ENCODE measurements at regions not wholly inside any gene's neighbourhood (a gene's known extent, or its start where the extent isn't known, plus 50 kb on each side); places are given as distances from the start of the nearest gene placed in this dataset.

DNA sequence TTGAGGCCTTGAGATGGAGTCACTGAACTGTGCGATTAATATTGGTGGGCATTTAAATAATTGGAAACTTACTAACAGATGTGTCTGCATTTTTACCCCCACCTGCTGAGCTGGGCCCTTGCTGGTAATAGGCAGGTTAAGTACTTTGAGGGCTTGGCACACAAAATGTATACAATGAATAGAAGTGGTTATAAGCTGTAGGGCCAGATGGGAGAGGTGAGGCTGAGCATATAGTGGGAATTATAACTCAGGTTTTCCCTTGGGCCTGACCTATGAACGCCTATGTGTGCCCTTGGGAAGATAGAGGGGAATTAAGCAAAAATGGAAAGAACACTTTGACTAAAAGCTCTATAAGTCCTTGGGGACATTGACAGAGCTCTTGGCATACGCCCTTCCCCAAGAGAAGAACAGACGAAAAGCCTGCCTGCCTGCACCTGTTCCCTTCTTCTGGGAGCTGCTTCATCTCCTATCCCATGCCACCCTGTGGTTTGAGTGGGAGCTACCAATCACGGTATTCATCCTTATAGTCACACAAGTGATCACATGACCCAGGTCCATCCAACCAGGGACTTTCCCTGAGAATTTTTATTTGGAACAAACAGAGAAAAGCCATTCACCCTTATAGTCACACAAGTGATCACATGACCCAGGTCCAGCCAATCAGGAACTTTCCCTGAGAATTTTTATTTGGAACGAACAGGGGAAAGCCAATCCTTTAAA lies 260.7 kb upstream of the CSF3R start:
- no peak for ATAC-seq
- TF ChIP-seq RARB (CRISPR knock-in tag; IDR thresholded peaks at IDR 0.05): no peak
- no peak for TF ChIP-seq ZNF70 (CRISPR knock-in tag; IDR thresholded peaks at IDR 0.05)
- no peak for TF ChIP-seq ZC3H10 (CRISPR knock-in tag; IDR thresholded peaks at IDR 0.05)
- no peak for TF ChIP-seq ZNF565 (CRISPR knock-in tag; conservative IDR thresholded peaks at IDR 0.05; ENCODE audit: low read depth)
- TF ChIP-seq, protein P1, sequence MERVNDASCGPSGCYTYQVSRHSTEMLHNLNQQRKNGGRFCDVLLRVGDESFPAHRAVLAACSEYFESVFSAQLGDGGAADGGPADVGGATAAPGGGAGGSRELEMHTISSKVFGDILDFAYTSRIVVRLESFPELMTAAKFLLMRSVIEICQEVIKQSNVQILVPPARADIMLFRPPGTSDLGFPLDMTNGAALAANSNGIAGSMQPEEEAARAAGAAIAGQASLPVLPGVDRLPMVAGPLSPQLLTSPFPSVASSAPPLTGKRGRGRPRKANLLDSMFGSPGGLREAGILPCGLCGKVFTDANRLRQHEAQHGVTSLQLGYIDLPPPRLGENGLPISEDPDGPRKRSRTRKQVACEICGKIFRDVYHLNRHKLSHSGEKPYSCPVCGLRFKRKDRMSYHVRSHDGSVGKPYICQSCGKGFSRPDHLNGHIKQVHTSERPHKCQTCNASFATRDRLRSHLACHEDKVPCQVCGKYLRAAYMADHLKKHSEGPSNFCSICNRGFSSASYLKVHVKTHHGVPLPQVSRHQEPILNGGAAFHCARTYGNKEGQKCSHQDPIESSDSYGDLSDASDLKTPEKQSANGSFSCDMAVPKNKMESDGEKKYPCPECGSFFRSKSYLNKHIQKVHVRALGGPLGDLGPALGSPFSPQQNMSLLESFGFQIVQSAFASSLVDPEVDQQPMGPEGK (CRISPR knock-in tag; IDR thresholded peaks at IDR 0.05; ENCODE audit: borderline replicate concordance): no peak

DNA sequence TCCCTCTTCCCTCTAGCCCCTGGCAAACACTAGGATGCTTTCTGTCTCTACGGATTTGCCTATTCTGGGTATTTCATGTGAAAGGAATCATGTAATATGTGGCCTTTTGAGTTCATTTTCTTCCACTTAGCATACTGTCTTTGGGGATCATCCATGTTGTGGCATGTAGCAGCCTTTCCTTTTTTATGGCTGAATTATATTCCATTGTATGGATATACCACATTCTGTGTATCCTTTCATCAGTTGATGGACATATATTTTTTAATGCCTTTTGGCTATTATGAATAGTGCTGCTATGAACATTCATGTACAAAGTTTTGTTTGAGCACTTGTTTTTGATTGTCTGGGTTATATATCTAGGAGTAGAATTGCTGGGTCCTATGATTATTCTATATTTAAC lies 258.4 kb upstream of the CSF3R start:
- ATAC-seq: no peak
- TF ChIP-seq OSR1 (CRISPR knock-in tag; IDR thresholded peaks at IDR 0.05) (no peak), ZNF8 (CRISPR knock-in tag; IDR thresholded peaks at IDR 0.05) (peak; percentile 91)

DNA sequence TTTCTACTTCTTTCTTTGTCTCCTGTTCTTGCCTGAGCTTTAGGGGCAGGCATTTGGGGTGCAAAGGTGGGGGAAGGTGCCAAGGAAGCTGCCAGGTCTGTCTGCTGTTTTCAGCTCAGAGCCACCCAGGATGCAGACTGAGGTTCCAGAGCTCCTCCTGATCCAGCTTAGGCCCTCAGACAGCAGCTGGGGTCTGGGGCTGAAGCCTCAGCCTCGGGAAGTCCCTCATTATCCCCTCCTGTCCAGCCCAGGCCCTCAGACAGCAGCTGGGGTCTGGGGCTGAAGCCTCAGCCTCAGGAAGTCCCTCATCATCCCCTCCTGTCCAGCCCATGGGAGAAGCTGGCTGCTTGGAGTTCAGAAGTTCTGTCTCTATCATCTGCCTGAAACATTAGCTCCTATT lies 257.7 kb upstream of the CSF3R start:
- no peak for ATAC-seq
- TF ChIP-seq, protein P2, sequence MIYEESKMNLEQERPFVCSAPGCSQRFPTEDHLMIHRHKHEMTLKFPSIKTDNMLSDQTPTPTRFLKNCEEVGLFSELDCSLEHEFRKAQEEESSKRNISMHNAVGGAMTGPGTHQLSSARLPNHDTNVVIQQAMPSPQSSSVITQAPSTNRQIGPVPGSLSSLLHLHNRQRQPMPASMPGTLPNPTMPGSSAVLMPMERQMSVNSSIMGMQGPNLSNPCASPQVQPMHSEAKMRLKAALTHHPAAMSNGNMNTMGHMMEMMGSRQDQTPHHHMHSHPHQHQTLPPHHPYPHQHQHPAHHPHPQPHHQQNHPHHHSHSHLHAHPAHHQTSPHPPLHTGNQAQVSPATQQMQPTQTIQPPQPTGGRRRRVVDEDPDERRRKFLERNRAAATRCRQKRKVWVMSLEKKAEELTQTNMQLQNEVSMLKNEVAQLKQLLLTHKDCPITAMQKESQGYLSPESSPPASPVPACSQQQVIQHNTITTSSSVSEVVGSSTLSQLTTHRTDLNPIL (CRISPR knock-in tag; IDR thresholded peaks at IDR 0.05; ENCODE audit: low read depth): no peak
- TF ChIP-seq BACH2 (CRISPR knock-in tag; IDR thresholded peaks at IDR 0.05; ENCODE audit: borderline replicate concordance) (no peak), ZNF70 (CRISPR knock-in tag; IDR thresholded peaks at IDR 0.05) (no peak), ZNF565 (CRISPR knock-in tag; conservative IDR thresholded peaks at IDR 0.05; ENCODE audit: low read depth) (no peak), SNAI2 (CRISPR knock-in tag; IDR thresholded peaks at IDR 0.05) (no peak)
- TF ChIP-seq, protein P3, sequence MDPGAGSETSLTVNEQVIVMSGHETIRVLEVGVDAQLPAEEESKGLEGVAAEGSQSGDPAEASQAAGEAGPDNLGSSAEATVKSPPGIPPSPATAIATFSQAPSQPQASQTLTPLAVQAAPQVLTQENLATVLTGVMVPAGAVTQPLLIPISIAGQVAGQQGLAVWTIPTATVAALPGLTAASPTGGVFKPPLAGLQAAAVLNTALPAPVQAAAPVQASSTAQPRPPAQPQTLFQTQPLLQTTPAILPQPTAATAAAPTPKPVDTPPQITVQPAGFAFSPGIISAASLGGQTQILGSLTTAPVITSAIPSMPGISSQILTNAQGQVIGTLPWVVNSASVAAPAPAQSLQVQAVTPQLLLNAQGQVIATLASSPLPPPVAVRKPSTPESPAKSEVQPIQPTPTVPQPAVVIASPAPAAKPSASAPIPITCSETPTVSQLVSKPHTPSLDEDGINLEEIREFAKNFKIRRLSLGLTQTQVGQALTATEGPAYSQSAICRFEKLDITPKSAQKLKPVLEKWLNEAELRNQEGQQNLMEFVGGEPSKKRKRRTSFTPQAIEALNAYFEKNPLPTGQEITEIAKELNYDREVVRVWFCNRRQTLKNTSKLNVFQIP (CRISPR knock-in tag; IDR thresholded peaks at IDR 0.05; ENCODE audit: borderline replicate concordance, low read depth): no peak
- TF ChIP-seq, protein P4, sequence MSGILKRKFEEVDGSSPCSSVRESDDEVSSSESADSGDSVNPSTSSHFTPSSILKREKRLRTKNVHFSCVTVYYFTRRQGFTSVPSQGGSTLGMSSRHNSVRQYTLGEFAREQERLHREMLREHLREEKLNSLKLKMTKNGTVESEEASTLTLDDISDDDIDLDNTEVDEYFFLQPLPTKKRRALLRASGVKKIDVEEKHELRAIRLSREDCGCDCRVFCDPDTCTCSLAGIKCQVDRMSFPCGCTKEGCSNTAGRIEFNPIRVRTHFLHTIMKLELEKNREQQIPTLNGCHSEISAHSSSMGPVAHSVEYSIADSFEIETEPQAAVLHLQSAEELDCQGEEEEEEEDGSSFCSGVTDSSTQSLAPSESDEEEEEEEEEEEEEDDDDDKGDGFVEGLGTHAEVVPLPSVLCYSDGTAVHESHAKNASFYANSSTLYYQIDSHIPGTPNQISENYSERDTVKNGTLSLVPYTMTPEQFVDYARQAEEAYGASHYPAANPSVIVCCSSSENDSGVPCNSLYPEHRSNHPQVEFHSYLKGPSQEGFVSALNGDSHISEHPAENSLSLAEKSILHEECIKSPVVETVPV (CRISPR knock-in tag; IDR thresholded peaks at IDR 0.05): no peak
- TF ChIP-seq, protein P5, sequence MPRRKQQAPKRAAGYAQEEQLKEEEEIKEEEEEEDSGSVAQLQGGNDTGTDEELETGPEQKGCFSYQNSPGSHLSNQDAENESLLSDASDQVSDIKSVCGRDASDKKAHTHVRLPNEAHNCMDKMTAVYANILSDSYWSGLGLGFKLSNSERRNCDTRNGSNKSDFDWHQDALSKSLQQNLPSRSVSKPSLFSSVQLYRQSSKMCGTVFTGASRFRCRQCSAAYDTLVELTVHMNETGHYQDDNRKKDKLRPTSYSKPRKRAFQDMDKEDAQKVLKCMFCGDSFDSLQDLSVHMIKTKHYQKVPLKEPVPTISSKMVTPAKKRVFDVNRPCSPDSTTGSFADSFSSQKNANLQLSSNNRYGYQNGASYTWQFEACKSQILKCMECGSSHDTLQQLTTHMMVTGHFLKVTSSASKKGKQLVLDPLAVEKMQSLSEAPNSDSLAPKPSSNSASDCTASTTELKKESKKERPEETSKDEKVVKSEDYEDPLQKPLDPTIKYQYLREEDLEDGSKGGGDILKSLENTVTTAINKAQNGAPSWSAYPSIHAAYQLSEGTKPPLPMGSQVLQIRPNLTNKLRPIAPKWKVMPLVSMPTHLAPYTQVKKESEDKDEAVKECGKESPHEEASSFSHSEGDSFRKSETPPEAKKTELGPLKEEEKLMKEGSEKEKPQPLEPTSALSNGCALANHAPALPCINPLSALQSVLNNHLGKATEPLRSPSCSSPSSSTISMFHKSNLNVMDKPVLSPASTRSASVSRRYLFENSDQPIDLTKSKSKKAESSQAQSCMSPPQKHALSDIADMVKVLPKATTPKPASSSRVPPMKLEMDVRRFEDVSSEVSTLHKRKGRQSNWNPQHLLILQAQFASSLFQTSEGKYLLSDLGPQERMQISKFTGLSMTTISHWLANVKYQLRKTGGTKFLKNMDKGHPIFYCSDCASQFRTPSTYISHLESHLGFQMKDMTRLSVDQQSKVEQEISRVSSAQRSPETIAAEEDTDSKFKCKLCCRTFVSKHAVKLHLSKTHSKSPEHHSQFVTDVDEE (CRISPR knock-in tag; IDR thresholded peaks at IDR 0.05): no peak

DNA sequence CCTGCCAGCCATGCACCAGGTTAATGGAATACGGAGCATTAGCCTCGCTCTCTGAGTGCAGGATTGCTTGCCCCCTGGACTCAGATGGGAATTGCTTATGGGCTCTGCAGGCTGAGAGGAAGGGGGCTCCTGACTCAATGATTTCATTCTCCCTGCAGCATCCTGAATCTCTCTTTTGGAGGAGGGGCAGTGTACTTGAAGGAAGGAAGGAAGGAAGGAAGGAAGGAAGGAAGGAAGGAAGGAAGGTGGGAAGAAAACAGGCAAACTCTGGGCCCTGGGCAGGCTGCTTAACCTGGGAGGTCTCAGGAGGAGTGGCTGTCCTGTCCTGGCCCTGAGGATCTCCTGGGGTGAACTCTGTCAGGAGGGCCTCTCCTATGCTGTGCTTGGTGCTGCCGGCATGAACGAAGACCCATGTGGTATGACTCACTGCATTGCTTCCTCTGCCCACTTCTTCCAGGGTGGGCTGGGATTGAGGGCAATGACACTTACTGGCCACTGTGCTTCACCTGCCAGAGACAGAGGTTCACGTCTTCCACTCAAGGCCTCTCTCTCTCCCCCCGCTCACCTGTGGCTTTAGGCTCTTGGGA lies 257.1 kb upstream of the CSF3R start:
- TF ChIP-seq ZNF8 (CRISPR knock-in tag; IDR thresholded peaks at IDR 0.05) (no peak), CSDC2 (CRISPR knock-in tag; IDR thresholded peaks at IDR 0.05) (no peak), ZNF70 (CRISPR knock-in tag; IDR thresholded peaks at IDR 0.05) (no peak), TOX (CRISPR knock-in tag; IDR thresholded peaks at IDR 0.05; ENCODE audit: borderline replicate concordance) (no peak), ARNTL (CRISPR knock-in tag; IDR thresholded peaks at IDR 0.05; ENCODE audit: borderline replicate concordance, low read depth) (no peak), ZC3H10 (CRISPR knock-in tag; IDR thresholded peaks at IDR 0.05) (no peak)
- TF ChIP-seq, protein P3 (CRISPR knock-in tag; IDR thresholded peaks at IDR 0.05; ENCODE audit: borderline replicate concordance, low read depth): no peak
- ATAC-seq: no peak
